DOHH2 (cell line): ENCODE measurements at regions not wholly inside any gene's neighbourhood (a gene's known extent, or its start where the extent isn't known, plus 50 kb on each side); places are given as distances from the start of the nearest gene placed in this dataset.

ENCODE experiments used
- H3F3A ChIP-seq: fragments of 200-600 bp; sonication (generic), shearing (Covaris generic); 2 replicates; pipeline ENCODE4 v1.6.0; 2016; ENCODE audit warnings: antibody characterized with exemption, mild to moderate bottlenecking; ENCODE audit not compliant: control insufficient read depth, insufficient read depth
- H3K27ac ChIP-seq: fragments of 200-600 bp; sonication (generic); 2 replicates; pipeline ENCODE4 v1.5.1; 2014; ENCODE audit warnings: low read depth, mild to moderate bottlenecking, low read length, moderate library complexity
- H3K27me3 ChIP-seq: fragments of 200-600 bp; sonication (generic); 2 replicates; pipeline ENCODE4 v1.6.1; 2014; ENCODE audit warnings: mild to moderate bottlenecking, low read length, mixed read lengths; ENCODE audit not compliant: control insufficient read depth
- H3K36me3 ChIP-seq: fragments of 200-600 bp; sonication (generic); 2 replicates; pipeline ENCODE4 v1.6.1; 2014; ENCODE audit warnings: mild to moderate bottlenecking, low read length, moderate library complexity, mixed read lengths; ENCODE audit not compliant: control insufficient read depth
- H3K4me1 ChIP-seq: fragments of 200-600 bp; sonication (generic); 2 replicates; pipeline ENCODE4 v1.6.1; 2014; ENCODE audit warnings: mild to moderate bottlenecking, low read length, mixed read lengths; ENCODE audit not compliant: control insufficient read depth
- H3K4me2 ChIP-seq: fragments of 200-600 bp; sonication (generic); 2 replicates; pipeline ENCODE4 v1.6.0; 2014; ENCODE audit warnings: mild to moderate bottlenecking, low read length, moderate library complexity
- H3K4me3 ChIP-seq: fragments of 200-600 bp; sonication (generic); 2 replicates; pipeline ENCODE4 v1.5.1; 2014; ENCODE audit warnings: mild to moderate bottlenecking, low read length, mixed read lengths
- H3K79me2 ChIP-seq: fragments of 200-600 bp; sonication (generic); 2 replicates; pipeline ENCODE4 v1.6.1; 2014; ENCODE audit warnings: mild to moderate bottlenecking, low read length, mixed read lengths; ENCODE audit not compliant: control insufficient read depth
- H3K9me2 ChIP-seq: fragments of 200-600 bp; sonication (generic); replicated peaks from 2 replicates; pipeline ENCODE4 v1.6.1; 2014; ENCODE audit warnings: mild to moderate bottlenecking, low read length, mixed read lengths; ENCODE audit not compliant: control insufficient read depth
- H3K9me3 ChIP-seq: fragments of 200-600 bp; sonication (generic); 2 replicates; pipeline ENCODE4 v1.6.1; 2014; ENCODE audit warnings: antibody characterized with exemption, low read length, mixed read lengths; ENCODE audit not compliant: control insufficient read depth, insufficient read depth
- H4K20me1 ChIP-seq: fragments of 200-600 bp; sonication (generic); 2 replicates; pipeline ENCODE4 v1.6.0; 2014; ENCODE audit warnings: low read depth, mild to moderate bottlenecking, antibody characterized with exemption, low read length, moderate library complexity; ENCODE audit not compliant: control insufficient read depth, insufficient read depth
- CTCF ChIP-seq: fragments of 200-600 bp; sonication (generic); IDR thresholded peaks from one replicate; pipeline ENCODE4 v1.5.1; 2014; ENCODE audit warnings: antibody characterized with exemption, mild to moderate bottlenecking, low read depth, low read length; ENCODE audit not compliant: poor library complexity, severe bottlenecking
- EZH2phosphoT487 ChIP-seq: fragments of 200-600 bp; sonication (generic); IDR thresholded peaks from 2 replicates; pipeline ENCODE4 v1.6.1; 2017; ENCODE audit warnings: borderline replicate concordance, mild to moderate bottlenecking, antibody characterized with exemption, low read length, moderate library complexity, mixed read lengths

GRCh38 chr5:54725391-54726280 lies 208.1 kb downstream of the SNX18 start:
- Histone ChIP-seq H3K9me3 (no peaks in the 10 kb centered on the region), H3K36me3 (no peaks in the 10 kb centered on the region), H3K4me1 (no peaks in the 10 kb centered on the region), H3F3A (no peaks in the 10 kb centered on the region), H3K4me2 (no peak overlapping the region), H3K27ac (no peak overlapping the region), H3K9me2 (no peaks in the 10 kb centered on the region), H3K79me2 (no peaks in the 10 kb centered on the region), H3K4me3 (no peak overlapping the region), H4K20me1 (no peaks in the 10 kb centered on the region), H3K27me3 (no peaks in the 10 kb centered on the region)
- TF ChIP-seq CTCF: no peak

GRCh38 chr5:54722846-54723433 lies 205.4 kb downstream of the SNX18 start:
- Histone ChIP-seq H3K36me3 (no peaks in the 10 kb centered on the region), H3F3A (no peaks in the 10 kb centered on the region), H3K4me3 (no peak overlapping the region), H3K9me3 (no peaks in the 10 kb centered on the region), H3K27ac (no peak overlapping the region), H3K4me2 (no peak overlapping the region), H4K20me1 (no peaks in the 10 kb centered on the region), H3K27me3 (no peaks in the 10 kb centered on the region), H3K9me2 (no peaks in the 10 kb centered on the region), H3K79me2 (no peaks in the 10 kb centered on the region), H3K4me1 (no peaks in the 10 kb centered on the region)
- TF ChIP-seq EZH2phosphoT487: no peak
- no peak for TF ChIP-seq CTCF

- no peak overlapping the region for H3K4me2 ChIP-seq
- no peaks in the 10 kb centered on the region for H3K9me2 ChIP-seq
- H3K27me3 ChIP-seq: no peaks in the 10 kb centered on the region
- TF ChIP-seq CTCF (no peak), EZH2phosphoT487 (no peak)
- no peaks in the 10 kb centered on the region for H4K20me1 ChIP-seq
- H3K9me3 ChIP-seq: no peaks in the 10 kb centered on the region
- H3K79me2 ChIP-seq: no peaks in the 10 kb centered on the region
- H3K27ac ChIP-seq: no peak overlapping the region
- H3F3A ChIP-seq: no peaks in the 10 kb centered on the region
- no peak overlapping the region for H3K4me3 ChIP-seq
- no peaks in the 10 kb centered on the region for H3K36me3 ChIP-seq
- no peaks in the 10 kb centered on the region for H3K4me1 ChIP-seq
These were observed 204.5 kb downstream of the SNX18 start for GRCh38 chr5:54721951-54722654.
